ENCODE measurements at regions not wholly inside any gene's neighbourhood (a gene's known extent, or its start where the extent isn't known, plus 50 kb on each side); places are given as distances from the start of the nearest gene placed in this dataset.

- Histone ChIP-seq H3K27me3 (ENCODE audit: control insufficient read depth, insufficient read depth, low read length) (peaks cover 19% of the 10 kb centered on the region), H3K4me3 (ENCODE audit: low read depth, low read length) (no peak overlapping the region), H3K27ac (ENCODE audit: low read depth, low read length) (no peak overlapping the region), H3K4me1 (ENCODE audit: control insufficient read depth, insufficient read depth, low read length) (peaks cover 30% of the 10 kb centered on the region), H3K36me3 (ENCODE audit: control insufficient read depth, insufficient read depth, low read length) (no peaks in the 10 kb centered on the region), H3K9me3 (ENCODE audit: control insufficient read depth, insufficient read depth, low read length) (no peaks in the 10 kb centered on the region)
- WGBS (ENCODE audit: insufficient coverage) = 55% methylated on average over 4 of the region's 4 CpGs
- DNase-seq (ENCODE audit: low read depth in 4 of 6, low spot score in 6 of 6) = peak in 1 of 6 donors; percentile 73
Observed at GRCh38 chr11:116072133-116072532, 567.9 kb upstream of the CADM1 start.

GRCh38 chr11:116071241-116071640 lies 567.0 kb upstream of the CADM1 start:
- DNase-seq (ENCODE audit: low read depth in 4 of 6, low spot score in 6 of 6) = no peak
- WGBS (ENCODE audit: insufficient coverage) = 87% methylated on average over 4 of the region's 6 CpGs
- no peak overlapping the region for H3K27ac ChIP-seq (ENCODE audit: low read depth, low read length)

GRCh38 chr11:116070520-116070919 lies 566.3 kb upstream of the CADM1 start:
- DNase-seq (ENCODE audit: low read depth in 4 of 6, low spot score in 6 of 6) = no peak
- Histone ChIP-seq H3K27ac (ENCODE audit: low read depth, low read length) (no peak overlapping the region), H3K4me3 (ENCODE audit: low read depth, low read length) (no peak overlapping the region), H3K27me3 (ENCODE audit: control insufficient read depth, insufficient read depth, low read length) (peaks cover 19% of the 10 kb centered on the region), H3K4me1 (ENCODE audit: control insufficient read depth, insufficient read depth, low read length) (peaks cover 34% of the 10 kb centered on the region), H3K9me3 (ENCODE audit: control insufficient read depth, insufficient read depth, low read length) (no peaks in the 10 kb centered on the region), H3K36me3 (ENCODE audit: control insufficient read depth, insufficient read depth, low read length) (no peaks in the 10 kb centered on the region)
- 87% methylated on average over 2 of the region's 4 CpGs for whole genome bisulfite sequencing (ENCODE audit: insufficient coverage)

More at GRCh38 chr11:116071241-116071640, 567.0 kb upstream of the CADM1 start:
- peaks cover 19% of the 10 kb centered on the region for H3K27me3 ChIP-seq (ENCODE audit: control insufficient read depth, insufficient read depth, low read length)
- no peaks in the 10 kb centered on the region for H3K36me3 ChIP-seq (ENCODE audit: control insufficient read depth, insufficient read depth, low read length)
- no peaks in the 10 kb centered on the region for H3K9me3 ChIP-seq (ENCODE audit: control insufficient read depth, insufficient read depth, low read length)
- H3K4me3 ChIP-seq (ENCODE audit: low read depth, low read length) = no peak overlapping the region
- peaks cover 30% of the 10 kb centered on the region for H3K4me1 ChIP-seq (ENCODE audit: control insufficient read depth, insufficient read depth, low read length)

GRCh38 chr11:116066777-116067176 lies 562.6 kb upstream of the CADM1 start:
- no peak for DNase-seq (ENCODE audit: low read depth in 4 of 6, low spot score in 6 of 6)
- Histone ChIP-seq H3K27me3 (ENCODE audit: control insufficient read depth, insufficient read depth, low read length) (peaks cover 6% of the 10 kb centered on the region), H3K4me3 (ENCODE audit: low read depth, low read length) (no peak overlapping the region), H3K27ac (ENCODE audit: low read depth, low read length) (no peak overlapping the region), H3K9me3 (ENCODE audit: control insufficient read depth, insufficient read depth, low read length) (no peaks in the 10 kb centered on the region), H3K36me3 (ENCODE audit: control insufficient read depth, insufficient read depth, low read length) (no peaks in the 10 kb centered on the region), H3K4me1 (ENCODE audit: control insufficient read depth, insufficient read depth, low read length) (peaks cover 25% of the 10 kb centered on the region)
- WGBS (ENCODE audit: insufficient coverage) = 83% methylated on average over 5 of the region's 6 CpGs

- H3K4me3 ChIP-seq (ENCODE audit: low read depth, low read length) = no peak overlapping the region
- H3K36me3 ChIP-seq (ENCODE audit: control insufficient read depth, insufficient read depth, low read length) = no peaks in the 10 kb centered on the region
- H3K4me1 ChIP-seq (ENCODE audit: control insufficient read depth, insufficient read depth, low read length) = peaks cover 25% of the 10 kb centered on the region
- DNase-seq (ENCODE audit: low read depth in 4 of 6, low spot score in 6 of 6) = no peak
- H3K9me3 ChIP-seq (ENCODE audit: control insufficient read depth, insufficient read depth, low read length) = no peaks in the 10 kb centered on the region
- peaks cover 2% of the 10 kb centered on the region for H3K27me3 ChIP-seq (ENCODE audit: control insufficient read depth, insufficient read depth, low read length)
- WGBS (ENCODE audit: insufficient coverage) = 94% methylated on average over 6 of the region's 8 CpGs
- H3K27ac ChIP-seq (ENCODE audit: low read depth, low read length) = no peak overlapping the region
Observed at GRCh38 chr11:116065986-116066385, 561.8 kb upstream of the CADM1 start.

- WGBS (ENCODE audit: insufficient coverage) = 58% methylated on average over 9 of the region's 10 CpGs
Observed at GRCh38 chr11:116065191-116065895, 561.1 kb upstream of the CADM1 start.

GRCh38 chr11:116062490-116063171 lies 558.4 kb upstream of the CADM1 start:
- Histone ChIP-seq H3K9me3 (ENCODE audit: control insufficient read depth, insufficient read depth, low read length) (no peaks in the 10 kb centered on the region), H3K27me3 (ENCODE audit: control insufficient read depth, insufficient read depth, low read length) (peaks cover 2% of the 10 kb centered on the region), H3K4me1 (ENCODE audit: control insufficient read depth, insufficient read depth, low read length) (peaks cover 25% of the 10 kb centered on the region), H3K36me3 (ENCODE audit: control insufficient read depth, insufficient read depth, low read length) (no peaks in the 10 kb centered on the region), H3K27ac (ENCODE audit: low read depth, low read length) (no peak overlapping the region), H3K4me3 (ENCODE audit: low read depth, low read length) (no peak overlapping the region)
- peak in 2 of 6 donors; percentile 50 to 72 for DNase-seq (ENCODE audit: low read depth in 4 of 6, low spot score in 6 of 6)
- WGBS (ENCODE audit: insufficient coverage) = 7% methylated on average over 6 of the region's 11 CpGs

More at GRCh38 chr11:116065191-116065895, 561.1 kb upstream of the CADM1 start:
- Histone ChIP-seq H3K4me1 (ENCODE audit: control insufficient read depth, insufficient read depth, low read length) (peaks cover 25% of the 10 kb centered on the region), H3K4me3 (ENCODE audit: low read depth, low read length) (no peak overlapping the region), H3K36me3 (ENCODE audit: control insufficient read depth, insufficient read depth, low read length) (no peaks in the 10 kb centered on the region), H3K27me3 (ENCODE audit: control insufficient read depth, insufficient read depth, low read length) (peaks cover 2% of the 10 kb centered on the region), H3K27ac (ENCODE audit: low read depth, low read length) (no peak overlapping the region), H3K9me3 (ENCODE audit: control insufficient read depth, insufficient read depth, low read length) (no peaks in the 10 kb centered on the region)
- peak in 2 of 6 donors; percentile 58 to 74 for DNase-seq (ENCODE audit: low read depth in 4 of 6, low spot score in 6 of 6)

GRCh38 chr11:116062129-116062489 lies 557.9 kb upstream of the CADM1 start:
- Histone ChIP-seq H3K4me1 (ENCODE audit: control insufficient read depth, insufficient read depth, low read length) (peaks cover 25% of the 10 kb centered on the region), H3K9me3 (ENCODE audit: control insufficient read depth, insufficient read depth, low read length) (no peaks in the 10 kb centered on the region), H3K27me3 (ENCODE audit: control insufficient read depth, insufficient read depth, low read length) (peaks cover 2% of the 10 kb centered on the region), H3K4me3 (ENCODE audit: low read depth, low read length) (no peak overlapping the region), H3K27ac (ENCODE audit: low read depth, low read length) (no peak overlapping the region), H3K36me3 (ENCODE audit: control insufficient read depth, insufficient read depth, low read length) (no peaks in the 10 kb centered on the region)
- WGBS (ENCODE audit: insufficient coverage) = 83% methylated on average over 3 of the region's 4 CpGs
- DNase-seq (ENCODE audit: low read depth in 4 of 6, low spot score in 6 of 6) = no peak

GRCh38 chr11:116061322-116061721 lies 557.1 kb upstream of the CADM1 start:
- H3K27ac ChIP-seq (ENCODE audit: low read depth, low read length) = no peak overlapping the region
- DNase-seq (ENCODE audit: low read depth in 4 of 6, low spot score in 6 of 6) = no peak
- no peaks in the 10 kb centered on the region for H3K36me3 ChIP-seq (ENCODE audit: control insufficient read depth, insufficient read depth, low read length)
- no peak overlapping the region for H3K4me3 ChIP-seq (ENCODE audit: low read depth, low read length)
- WGBS (ENCODE audit: insufficient coverage) = 82% methylated on average over 4 of the region's 4 CpGs
- H3K27me3 ChIP-seq (ENCODE audit: control insufficient read depth, insufficient read depth, low read length) = peaks cover 2% of the 10 kb centered on the region
- H3K9me3 ChIP-seq (ENCODE audit: control insufficient read depth, insufficient read depth, low read length) = no peaks in the 10 kb centered on the region
- H3K4me1 ChIP-seq (ENCODE audit: control insufficient read depth, insufficient read depth, low read length) = peaks cover 25% of the 10 kb centered on the region

- no peaks in the 10 kb centered on the region for H3K9me3 ChIP-seq (ENCODE audit: control insufficient read depth, insufficient read depth, low read length)
- 83% methylated on average over 2 of the region's 2 CpGs for WGBS (ENCODE audit: insufficient coverage)
Observed at GRCh38 chr11:116059919-116060318, 555.7 kb upstream of the CADM1 start.

More at GRCh38 chr11:116059919-116060318, 555.7 kb upstream of the CADM1 start:
- Histone ChIP-seq H3K27me3 (ENCODE audit: control insufficient read depth, insufficient read depth, low read length) (peaks cover 2% of the 10 kb centered on the region), H3K4me1 (ENCODE audit: control insufficient read depth, insufficient read depth, low read length) (peaks cover 14% of the 10 kb centered on the region), H3K27ac (ENCODE audit: low read depth, low read length) (no peak overlapping the region), H3K4me3 (ENCODE audit: low read depth, low read length) (no peak overlapping the region), H3K36me3 (ENCODE audit: control insufficient read depth, insufficient read depth, low read length) (no peaks in the 10 kb centered on the region)
- DNase-seq (ENCODE audit: low read depth in 4 of 6, low spot score in 6 of 6) = no peak
